IMR-90 (cell line): ENCODE measurements at regions not wholly inside any gene's neighbourhood (a gene's known extent, or its start where the extent isn't known, plus 50 kb on each side); places are given as distances from the start of the nearest gene placed in this dataset.

ENCODE experiments used
- ATAC-seq: fragments of 200-7000 bp; cut with Tn5 transposase; 2 replicates; pipeline ENCODE4 v1.9.1; 2020; ENCODE audit warnings: low read depth, mild to moderate bottlenecking, moderate library complexity
- BruUV-seq: library from RNA; stranded (reverse); fragments of 400-500 nt; replicated peaks from 2 replicates; lab custom pipeline; 2021; lab: Mats Ljungman, UMichigan
- CTCF ChIA-PET: fragments of 300-600 bp; formaldehyde crosslinking; extraction: SDS; loops from one replicate; lab custom pipeline; 2021; ENCODE audit warnings: antibody characterized with exemption; lab: Yijun Ruan, JAX
- POLR2A ChIA-PET: fragments of 300-600 bp; sonication (Branson Sonifier 250); formaldehyde crosslinking; loops from one replicate; lab custom pipeline; 2022; ENCODE audit warnings: antibody characterized with exemption; ENCODE audit not compliant: unreplicated experiment; lab: Charles Lee
- DNase-seq: peaks from one replicate; pipeline ENCODE4 v3.0.0; 2013
- H2AFZ ChIP-seq: replicated peaks from 2 replicates; pipeline ENCODE3; 2013; ENCODE audit warnings: low read length, mild to moderate bottlenecking; ENCODE audit not compliant: poor library complexity
- H2AK5ac ChIP-seq: 2 replicates; pipeline ENCODE4 v1.6.1; 2013; ENCODE audit warnings: low read depth, low read length, inconsistent platforms
- H2AK9ac ChIP-seq: replicated peaks from 2 replicates; pipeline ENCODE3; 2013; ENCODE audit warnings: mild to moderate bottlenecking, low read depth, low read length, moderate library complexity; ENCODE audit not compliant: poor library complexity
- H2BK120ac ChIP-seq: 2 replicates; pipeline ENCODE4 v1.6.1; 2013; ENCODE audit warnings: low read depth, low read length, inconsistent platforms
- H2BK15ac ChIP-seq: 3 replicates; pipeline ENCODE4 v1.6.1; 2013; ENCODE audit warnings: low read depth, low read length, inconsistent platforms
- H2BK20ac ChIP-seq: 2 replicates; pipeline ENCODE4 v1.6.1; 2013; ENCODE audit warnings: low read depth, mild to moderate bottlenecking, inconsistent platforms, low read length, moderate library complexity
- H2BK5ac ChIP-seq: 2 replicates; pipeline ENCODE4 v1.6.1; 2013; ENCODE audit warnings: mild to moderate bottlenecking, low read depth, low read length, inconsistent platforms; ENCODE audit not compliant: poor library complexity, severe bottlenecking
- H3K14ac ChIP-seq: replicated peaks from 2 replicates; pipeline ENCODE4 v1.6.1; 2013; ENCODE audit warnings: low read depth, low read length, inconsistent platforms
- H3K18ac ChIP-seq: 2 replicates; pipeline ENCODE4 v1.6.1; 2013; ENCODE audit warnings: low read depth, low read length, control low read depth
- H3K23ac ChIP-seq: 2 replicates; pipeline ENCODE4 v1.6.1; 2013; ENCODE audit warnings: low read depth, low read length, inconsistent platforms
- H3K27ac ChIP-seq: 2 replicates; pipeline ENCODE4 v1.5.1; 2013; ENCODE audit warnings: mild to moderate bottlenecking, control low read depth, low read length; ENCODE audit not compliant: insufficient read depth
- H3K27me3 ChIP-seq: 2 replicates; pipeline ENCODE4 v1.6.1; 2013; ENCODE audit warnings: low read length; ENCODE audit not compliant: control insufficient read depth, insufficient read depth
- H3K36me3 ChIP-seq: 2 replicates; pipeline ENCODE4 v1.6.1; 2013; ENCODE audit warnings: low read length, mixed read lengths; ENCODE audit not compliant: control insufficient read depth, insufficient read depth
- H3K4ac ChIP-seq: 2 replicates; pipeline ENCODE4 v1.6.1; 2013; ENCODE audit warnings: low read depth, low read length, inconsistent platforms
- H3K4me1 ChIP-seq: 2 replicates; pipeline ENCODE4 v1.6.1; 2013; ENCODE audit warnings: low read length, mixed read lengths; ENCODE audit not compliant: control insufficient read depth, insufficient read depth
- H3K4me2 ChIP-seq: 2 replicates; pipeline ENCODE4 v1.6.1; 2013; ENCODE audit warnings: low read depth, mild to moderate bottlenecking, control low read depth, low read length, moderate library complexity
- H3K4me3 ChIP-seq: 2 replicates; pipeline ENCODE4 v1.5.1; 2013; ENCODE audit warnings: low read depth, mild to moderate bottlenecking, control low read depth, low read length, moderate library complexity; ENCODE audit not compliant: insufficient read depth
- H3K56ac ChIP-seq: 2 replicates; pipeline ENCODE4 v1.6.1; 2013; ENCODE audit warnings: low read length, inconsistent platforms; ENCODE audit not compliant: insufficient read depth; ENCODE audit errors: extremely low read depth
- H3K79me1 ChIP-seq, 2 experiments: 2 replicates each; pipeline ENCODE4 v1.6.1; 2013; ENCODE audit warnings: low read length in 2 of 2, inconsistent platforms in 1 of 2, low read depth in 1 of 2
- H3K9ac ChIP-seq: 2 replicates; pipeline ENCODE4 v1.6.1; 2013; ENCODE audit warnings: low read depth, low read length, control low read depth
- H3K9me1 ChIP-seq: 2 replicates; pipeline ENCODE4 v1.6.1; 2013; ENCODE audit warnings: low read length, inconsistent platforms; ENCODE audit not compliant: insufficient read depth
- H3K9me3 ChIP-seq: 2 replicates; pipeline ENCODE4 v1.6.1; 2013; ENCODE audit warnings: low read length; ENCODE audit not compliant: control insufficient read depth, insufficient read depth
- H4K20me1 ChIP-seq: 2 replicates; pipeline ENCODE4 v1.6.1; 2013; ENCODE audit warnings: low read length, inconsistent platforms; ENCODE audit not compliant: insufficient read depth
- H4K5ac ChIP-seq: 2 replicates; pipeline ENCODE4 v1.6.1; 2013; ENCODE audit warnings: mild to moderate bottlenecking, low read depth, low read length, control low read depth
- H4K8ac ChIP-seq, 2 experiments: 2 replicates each; pipeline ENCODE4 v1.6.1; 2013; ENCODE audit warnings: low read depth in 2 of 2, low read length in 2 of 2, control low read depth in 1 of 2, inconsistent platforms in 1 of 2
- H4K91ac ChIP-seq: 2 replicates; pipeline ENCODE4 v1.6.1; 2013; ENCODE audit warnings: low read depth, low read length, inconsistent platforms; ENCODE audit not compliant: insufficient read depth
- BHLHE40 ChIP-seq: fragments of 150-350 bp; IDR thresholded peaks from 2 replicates; pipeline ENCODE4 v1.6.1; 2016; ENCODE audit warnings: mild to moderate bottlenecking, low read depth, low read length
- CHD1 ChIP-seq: IDR thresholded peaks from 2 replicates; pipeline ENCODE4 v1.6.1; 2012; ENCODE audit warnings: low read depth, low read length, improper control_type of control experiment
- ELK1 ChIP-seq: fragments of 150-350 bp; IDR thresholded peaks from 2 replicates; pipeline ENCODE4 v1.6.1; 2016; ENCODE audit warnings: low read depth, mild to moderate bottlenecking, low read length, moderate library complexity, borderline replicate concordance
- FOS ChIP-seq: fragments of 150-350 bp; IDR thresholded peaks from 2 replicates; pipeline ENCODE4 v1.6.1; 2016; ENCODE audit warnings: low read depth, low read length
- MAFK ChIP-seq: IDR thresholded peaks from 2 replicates; pipeline ENCODE4 v1.6.1; 2012; ENCODE audit warnings: low read depth, low read length, improper control_type of control experiment
- MAZ ChIP-seq: IDR thresholded peaks from 2 replicates; pipeline ENCODE4 v1.6.1; 2012; ENCODE audit warnings: low read depth, mild to moderate bottlenecking, low read length, improper control_type of control experiment, moderate library complexity, borderline replicate concordance
- POLR2A ChIP-seq: IDR thresholded peaks from 2 replicates; pipeline ENCODE4 v1.6.1; 2012; ENCODE audit warnings: mild to moderate bottlenecking, low read depth, low read length
- RAD21 ChIP-seq: IDR thresholded peaks from 2 replicates; pipeline ENCODE4 v1.6.1; 2012; ENCODE audit warnings: low read length, improper control_type of control experiment
- RCOR1 ChIP-seq: IDR thresholded peaks from 2 replicates; pipeline ENCODE4 v1.6.1; 2012; ENCODE audit warnings: mild to moderate bottlenecking, low read length, improper control_type of control experiment; ENCODE audit not compliant: insufficient replicate concordance
- SMC3 ChIP-seq: fragments of 150-350 bp; IDR thresholded peaks from 2 replicates; pipeline ENCODE4 v1.6.1; 2016; ENCODE audit warnings: low read depth, mild to moderate bottlenecking, antibody characterized with exemption, low read length, moderate library complexity
- WGBS, 2 experiments: methylation state at CpG; one replicate each; pipeline versions ENCODE4 v1.1.5 to v1.1.7; 2013; ENCODE audit warnings: missing lambda C conversion rate in 2 of 2; ENCODE audit not compliant: insufficient read length in 1 of 2; ENCODE audit errors: extremely low coverage in 2 of 2; 5-methylcytosine and 5-hydroxymethylcytosine counted together
- dilution Hi-C: fragments of 300-500 bp; cut with HindIII; formaldehyde crosslinking; loops from one replicate; pipeline ENCODE4 v1.14.3; 2018; ENCODE audit warnings: low sequenced_read_pairs; ENCODE audit not compliant: unreplicated experiment
- in situ Hi-C: fragments of 300-500 bp; cut with MboI; formaldehyde crosslinking; loops from 3 replicates; pipeline ENCODE4 v1.14.3; 2019; ENCODE audit warnings: low sequenced_read_pairs, inconsistent platforms, mixed read lengths
- intact Hi-C: fragments of 100-400 bp; cut with micrococcal nuclease; formaldehyde crosslinking; loops from 2 replicates; pipeline ENCODE4 v1.10.0; 2022

- Histone ChIP-seq H4K5ac (no peak overlapping the region), H3K9me1 (no peaks in the 10 kb centered on the region), H4K8ac (no peak overlapping the region), H3K27ac (no peak overlapping the region), H3K79me1 (no peaks in the 10 kb centered on the region), H2BK5ac (no peak overlapping the region), H2BK15ac (no peak overlapping the region), H3K23ac (no peak overlapping the region), H3K4me2 (no peak overlapping the region), H2AK5ac (no peak overlapping the region), H3K14ac (no peak overlapping the region), H2AFZ (no peak overlapping the region), H3K18ac (no peak overlapping the region), H3K9ac (no peak overlapping the region), H3K56ac (no peak overlapping the region), H3K4me3 (no peak overlapping the region), H4K20me1 (no peaks in the 10 kb centered on the region), H3K36me3 (no peaks in the 10 kb centered on the region), H2BK20ac (no peak overlapping the region), H3K9me3 (peaks cover 16% of the 10 kb centered on the region), H3K27me3 (no peaks in the 10 kb centered on the region), H3K4me1 (no peaks in the 10 kb centered on the region), H2AK9ac (no peak overlapping the region), H3K4ac (no peak overlapping the region), H2BK120ac (no peak overlapping the region), H4K91ac (no peak overlapping the region)
- POLR2A ChIA-PET: no interaction called here
- intact Hi-C loops (no loop called here), in situ Hi-C loops (no loop called here), dilution Hi-C loops (no loop called here)
- TF ChIP-seq BHLHE40 (no peak), RCOR1 (no peak), CHD1 (no peak), MAFK (no peak), FOS (no peak), POLR2A (no peak), ELK1 (no peak), RAD21 (no peak), MAZ (no peak), SMC3 (no peak)
- no peak for DNase-seq
- CTCF ChIA-PET: no interaction called here
- WGBS, 2 experiments: 53% methylated on average over 2 of the region's 4 CpGs; no CpG with 5 or more reads in 1 of the 2 experiments
- BruUV-seq: no TSS peak
- ATAC-seq: no peak
Measured at GRCh38 chr1:242784084-242784483, 259.6 kb upstream of the PLD5 start.
